ENCODE measurements at regions not wholly inside any gene's neighbourhood (a gene's known extent, or its start where the extent isn't known, plus 50 kb on each side); places are given as distances from the start of the nearest gene placed in this dataset.

DNA sequence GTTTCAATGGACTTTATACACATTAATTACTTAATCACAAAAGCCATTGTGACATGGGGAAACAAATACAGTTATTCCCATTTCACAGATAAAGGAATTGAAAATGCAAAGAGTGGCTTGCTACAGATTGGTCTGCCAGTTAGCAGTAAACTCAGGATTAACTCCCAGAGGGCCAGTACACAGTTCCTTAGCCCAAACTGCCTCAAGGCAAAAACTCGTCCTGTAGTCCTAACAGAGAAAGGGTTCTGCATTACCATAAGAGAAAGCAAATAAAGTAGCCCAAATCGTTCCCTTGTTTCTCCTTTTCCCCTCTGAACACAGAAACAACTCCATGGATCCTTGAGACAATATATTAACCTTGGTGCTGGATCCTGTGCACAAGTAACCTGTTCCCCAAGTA is 274.4 kb downstream of the LRIG3 start:
- Histone ChIP-seq H3K36me3 (ENCODE audit: insufficient read depth, low read length) (no peaks in the 10 kb centered on the region), H3K4me3 (ENCODE audit: low read depth in 1 of 2, low read length in 2 of 2) (no peak overlapping the region), H3K4me1 (ENCODE audit: insufficient read depth, low read length) (no peaks in the 10 kb centered on the region), H3K9ac (ENCODE audit: low read length) (no peak overlapping the region), H3K27me3 (ENCODE audit: control insufficient read depth in 1 of 2, insufficient read depth in 2 of 2, low read length in 2 of 2) (no peaks in the 10 kb centered on the region), H3K27ac (ENCODE audit: low read depth, low read length) (no peak overlapping the region), H3K9me3 (ENCODE audit: low read length) (no peaks in the 10 kb centered on the region)

DNA sequence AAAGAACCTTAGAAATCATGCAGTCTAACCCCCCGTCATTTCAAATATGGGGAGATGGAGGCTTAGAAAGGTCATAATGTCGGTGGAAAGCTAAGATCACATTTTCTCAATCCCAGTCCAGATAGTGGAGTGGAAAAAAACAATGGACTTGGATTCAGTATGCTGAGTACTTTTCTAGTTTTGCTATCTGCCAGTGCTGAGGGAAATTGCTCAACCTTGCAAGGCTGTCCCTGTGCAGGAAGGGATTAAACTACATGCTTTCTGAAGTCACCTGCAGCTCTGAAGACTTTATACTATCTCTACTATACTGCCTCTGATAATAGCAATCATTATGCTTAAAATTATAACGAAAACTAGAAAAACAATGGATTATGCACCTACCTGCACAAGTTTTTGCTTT is 272.8 kb downstream of the LRIG3 start:
- Histone ChIP-seq H3K4me1 (ENCODE audit: insufficient read depth, low read length) (no peaks in the 10 kb centered on the region), H3K27ac (ENCODE audit: low read depth, low read length) (no peak overlapping the region), H3K36me3 (ENCODE audit: insufficient read depth, low read length) (no peaks in the 10 kb centered on the region), H3K9me3 (ENCODE audit: low read length) (no peaks in the 10 kb centered on the region), H3K4me3 (ENCODE audit: low read depth in 1 of 2, low read length in 2 of 2) (no peak overlapping the region), H3K27me3 (ENCODE audit: control insufficient read depth in 1 of 2, insufficient read depth in 2 of 2, low read length in 2 of 2) (no peaks in the 10 kb centered on the region), H3K9ac (ENCODE audit: low read length) (no peak overlapping the region)

DNA sequence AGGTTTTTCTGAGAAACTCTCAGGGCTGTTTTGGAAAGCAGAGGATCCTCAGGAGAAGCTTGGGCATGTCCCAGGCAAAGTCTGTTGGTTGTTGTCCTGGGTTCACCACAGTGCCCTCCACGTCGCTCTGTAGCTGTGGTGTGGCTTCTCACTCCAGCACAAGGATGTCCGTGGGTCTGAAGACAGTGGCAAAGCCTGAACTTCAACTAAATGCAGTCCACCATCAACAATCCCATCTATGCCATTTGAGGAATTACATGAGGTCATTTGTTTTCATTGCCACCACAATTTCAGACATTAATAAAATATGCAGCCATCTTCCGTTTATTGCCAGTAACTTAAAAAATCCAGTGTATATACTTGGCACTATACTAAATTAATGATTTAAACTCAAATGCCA is 272.1 kb downstream of the LRIG3 start:
- no peaks in the 10 kb centered on the region for H3K9me3 ChIP-seq (ENCODE audit: low read length)
- no peak overlapping the region for H3K9ac ChIP-seq (ENCODE audit: low read length)
- H3K4me3 ChIP-seq (ENCODE audit: low read depth in 1 of 2, low read length in 2 of 2) = no peak overlapping the region
- H3K36me3 ChIP-seq (ENCODE audit: insufficient read depth, low read length) = no peaks in the 10 kb centered on the region
- no peaks in the 10 kb centered on the region for H3K4me1 ChIP-seq (ENCODE audit: insufficient read depth, low read length)
- H3K27ac ChIP-seq (ENCODE audit: low read depth, low read length) = no peak overlapping the region
- H3K27me3 ChIP-seq (ENCODE audit: control insufficient read depth in 1 of 2, insufficient read depth in 2 of 2, low read length in 2 of 2) = no peaks in the 10 kb centered on the region

DNA sequence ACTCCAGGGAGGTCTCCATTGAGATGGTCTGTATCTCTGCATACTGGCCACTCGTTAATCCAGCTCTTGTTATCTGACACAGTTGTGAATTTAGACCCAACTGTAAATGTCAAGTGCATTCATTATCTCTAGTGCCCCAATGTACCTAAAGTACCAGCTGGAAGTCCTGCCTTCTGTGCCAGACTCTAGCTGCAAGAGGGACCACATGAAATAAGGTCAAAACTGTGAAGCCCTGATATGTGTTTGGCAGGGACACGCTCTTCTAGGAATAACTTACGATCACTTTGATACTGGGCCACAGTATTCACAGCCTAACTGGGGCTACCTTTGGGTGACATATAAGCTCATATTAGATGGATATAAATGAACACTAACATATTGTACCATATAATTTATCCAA is 268.5 kb downstream of the LRIG3 start:
- Histone ChIP-seq H3K4me1 (ENCODE audit: insufficient read depth, low read length) (no peaks in the 10 kb centered on the region), H3K36me3 (ENCODE audit: insufficient read depth, low read length) (no peaks in the 10 kb centered on the region), H3K4me3 (ENCODE audit: low read depth in 1 of 2, low read length in 2 of 2) (no peak overlapping the region), H3K9me3 (ENCODE audit: low read length) (no peaks in the 10 kb centered on the region), H3K9ac (ENCODE audit: low read length) (no peak overlapping the region), H3K27ac (ENCODE audit: low read depth, low read length) (no peak overlapping the region), H3K27me3 (ENCODE audit: control insufficient read depth in 1 of 2, insufficient read depth in 2 of 2, low read length in 2 of 2) (no peaks in the 10 kb centered on the region)

DNA sequence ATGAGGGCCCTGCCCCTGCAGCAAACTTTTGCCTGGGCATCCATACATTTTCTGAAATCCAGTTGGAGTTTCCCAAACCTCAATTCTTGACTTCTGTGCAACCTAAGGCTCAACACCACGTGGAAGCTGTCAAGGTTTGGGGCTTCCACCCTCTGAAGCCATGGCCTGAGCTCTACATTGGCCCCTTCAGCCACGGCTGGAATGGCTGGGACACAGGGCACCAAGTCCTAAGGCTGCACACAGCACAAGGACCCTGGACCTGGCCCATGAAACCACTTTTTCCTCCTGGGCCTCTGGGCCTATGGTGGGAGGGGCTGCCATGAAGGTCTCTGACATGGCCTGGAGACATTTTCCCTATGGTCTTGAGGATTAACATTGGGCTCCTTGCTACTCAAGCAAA is 266.3 kb downstream of the LRIG3 start:
- Histone ChIP-seq H3K27me3 (ENCODE audit: control insufficient read depth in 1 of 2, insufficient read depth in 2 of 2, low read length in 2 of 2) (no peaks in the 10 kb centered on the region), H3K9ac (ENCODE audit: low read length) (no peak overlapping the region), H3K27ac (ENCODE audit: low read depth, low read length) (no peak overlapping the region), H3K36me3 (ENCODE audit: insufficient read depth, low read length) (no peaks in the 10 kb centered on the region), H3K4me1 (ENCODE audit: insufficient read depth, low read length) (no peaks in the 10 kb centered on the region), H3K4me3 (ENCODE audit: low read depth in 1 of 2, low read length in 2 of 2) (no peak overlapping the region), H3K9me3 (ENCODE audit: low read length) (no peaks in the 10 kb centered on the region)

DNA sequence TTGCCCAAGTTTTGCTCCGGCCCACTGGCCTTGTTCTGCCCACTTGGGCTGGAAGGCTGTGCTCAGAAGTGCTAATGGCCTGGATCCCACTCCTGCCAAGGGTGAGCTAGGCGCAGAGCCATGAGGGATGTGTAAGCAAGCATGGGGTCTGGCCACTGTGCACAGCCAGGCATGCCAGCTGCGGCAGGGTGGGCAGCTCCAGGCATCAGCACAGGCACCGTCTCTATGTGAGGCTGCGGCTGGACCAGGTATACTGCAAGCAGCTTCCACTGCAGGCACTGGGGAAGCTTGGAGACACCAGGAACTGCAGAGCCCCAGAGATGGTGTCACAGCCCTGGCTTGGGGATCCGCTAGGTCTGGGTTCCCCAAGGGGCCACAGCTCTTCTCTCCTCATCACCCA is 264.9 kb downstream of the LRIG3 start:
- no peaks in the 10 kb centered on the region for H3K4me1 ChIP-seq (ENCODE audit: insufficient read depth, low read length)

DNA sequence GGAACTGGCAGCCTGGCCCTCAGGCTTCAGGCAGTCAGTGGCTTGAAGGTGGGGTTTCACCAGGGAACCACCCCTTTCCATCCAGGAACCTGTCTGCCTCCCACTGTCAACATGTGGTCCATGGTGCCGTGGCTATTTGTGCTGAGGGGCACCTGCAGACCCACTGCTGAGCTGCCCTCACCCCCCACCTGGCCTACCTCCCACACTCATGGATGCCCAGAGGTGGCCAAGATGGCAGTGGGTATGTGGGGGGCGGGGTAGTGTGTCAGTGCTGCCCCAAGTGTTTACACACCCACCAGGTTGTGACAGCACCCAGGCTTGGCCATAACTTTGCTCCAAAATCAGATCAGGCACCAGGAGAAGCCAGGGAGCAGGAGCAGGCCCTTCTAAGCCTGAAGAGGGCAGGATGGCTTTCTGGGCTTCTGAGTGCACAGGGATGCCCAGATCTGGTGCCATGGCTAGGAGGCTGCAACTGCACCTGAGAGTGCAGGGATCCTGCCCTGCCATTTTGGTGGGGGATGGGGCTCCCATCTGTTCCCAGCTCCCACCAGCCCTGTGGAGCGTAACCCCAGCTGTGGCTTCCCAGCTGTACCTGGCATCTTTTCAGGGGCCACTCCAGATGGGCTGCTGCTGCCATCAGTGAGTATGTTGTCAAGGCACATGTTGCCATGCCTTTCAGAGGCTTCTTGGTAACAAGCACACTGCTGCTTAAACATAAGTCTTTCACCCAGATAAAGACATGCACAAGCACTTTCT is 263.9 kb downstream of the LRIG3 start:
- H3K27me3 ChIP-seq (ENCODE audit: control insufficient read depth in 1 of 2, insufficient read depth in 2 of 2, low read length in 2 of 2) = no peaks in the 10 kb centered on the region
- no peaks in the 10 kb centered on the region for H3K36me3 ChIP-seq (ENCODE audit: insufficient read depth, low read length)
- no peak overlapping the region for H3K4me3 ChIP-seq (ENCODE audit: low read depth in 1 of 2, low read length in 2 of 2)
- no peaks in the 10 kb centered on the region for H3K4me1 ChIP-seq (ENCODE audit: insufficient read depth, low read length)
- no peaks in the 10 kb centered on the region for H3K9me3 ChIP-seq (ENCODE audit: low read length)
- H3K27ac ChIP-seq (ENCODE audit: low read depth, low read length) = no peak overlapping the region
- H3K9ac ChIP-seq (ENCODE audit: low read length) = no peak overlapping the region

More for the DNA sequence above, 264.9 kb downstream of the LRIG3 start:
- no peaks in the 10 kb centered on the region for H3K9me3 ChIP-seq (ENCODE audit: low read length)
- H3K36me3 ChIP-seq (ENCODE audit: insufficient read depth, low read length) = no peaks in the 10 kb centered on the region
- H3K9ac ChIP-seq (ENCODE audit: low read length) = no peak overlapping the region
- no peak overlapping the region for H3K4me3 ChIP-seq (ENCODE audit: low read depth in 1 of 2, low read length in 2 of 2)
- no peaks in the 10 kb centered on the region for H3K27me3 ChIP-seq (ENCODE audit: control insufficient read depth in 1 of 2, insufficient read depth in 2 of 2, low read length in 2 of 2)
- no peak overlapping the region for H3K27ac ChIP-seq (ENCODE audit: low read depth, low read length)

DNA sequence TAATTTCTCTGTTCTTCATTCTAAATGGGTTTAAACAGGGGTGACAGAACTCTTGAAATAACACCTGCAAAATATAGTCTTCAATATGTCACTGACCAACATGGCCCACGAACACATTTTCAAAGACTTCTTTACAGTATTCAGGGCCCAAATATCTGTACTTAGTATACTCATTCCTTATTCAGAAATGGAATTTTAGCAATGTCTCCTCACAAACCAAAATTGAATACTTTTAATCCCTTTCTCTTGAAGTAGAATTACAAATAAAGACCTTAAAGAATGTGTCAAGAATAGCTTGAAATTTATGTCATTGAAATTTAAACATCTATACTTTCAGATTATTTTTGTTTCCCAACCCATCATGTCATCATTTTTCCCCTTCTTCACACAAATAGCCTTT is 263.1 kb downstream of the LRIG3 start:
- H3K27ac ChIP-seq (ENCODE audit: low read depth, low read length) = no peak overlapping the region
- H3K4me3 ChIP-seq (ENCODE audit: low read depth in 1 of 2, low read length in 2 of 2) = no peak overlapping the region
- no peaks in the 10 kb centered on the region for H3K36me3 ChIP-seq (ENCODE audit: insufficient read depth, low read length)
- H3K4me1 ChIP-seq (ENCODE audit: insufficient read depth, low read length) = no peaks in the 10 kb centered on the region
- no peaks in the 10 kb centered on the region for H3K27me3 ChIP-seq (ENCODE audit: control insufficient read depth in 1 of 2, insufficient read depth in 2 of 2, low read length in 2 of 2)
- no peaks in the 10 kb centered on the region for H3K9me3 ChIP-seq (ENCODE audit: low read length)
- no peak overlapping the region for H3K9ac ChIP-seq (ENCODE audit: low read length)

DNA sequence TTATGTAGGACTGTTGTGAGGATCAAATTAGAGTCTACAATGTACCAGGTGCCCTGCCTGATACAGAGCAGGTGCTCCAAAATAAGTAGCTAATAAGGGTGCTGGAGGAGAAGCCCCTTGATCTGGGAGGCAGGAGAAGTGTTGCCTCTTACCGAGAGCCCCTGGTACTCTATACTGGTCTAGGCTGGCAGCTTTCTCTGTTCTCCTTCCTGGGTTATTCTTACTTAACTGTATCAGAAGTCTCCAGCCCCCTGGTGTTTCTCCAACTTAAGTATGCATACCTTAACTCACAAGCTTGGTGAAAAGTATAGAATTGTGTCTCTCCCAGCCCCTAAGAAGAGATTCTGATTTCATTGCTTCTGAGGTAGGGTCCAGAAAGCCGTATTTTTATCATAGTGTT is 254.9 kb downstream of the LRIG3 start:
- Histone ChIP-seq H3K36me3 (ENCODE audit: insufficient read depth, low read length) (no peaks in the 10 kb centered on the region), H3K9ac (ENCODE audit: low read length) (no peak overlapping the region), H3K9me3 (ENCODE audit: low read length) (no peaks in the 10 kb centered on the region), H3K27ac (ENCODE audit: low read depth, low read length) (no peak overlapping the region), H3K4me1 (ENCODE audit: insufficient read depth, low read length) (no peaks in the 10 kb centered on the region), H3K4me3 (ENCODE audit: low read depth in 1 of 2, low read length in 2 of 2) (no peak overlapping the region), H3K27me3 (ENCODE audit: control insufficient read depth in 1 of 2, insufficient read depth in 2 of 2, low read length in 2 of 2) (no peaks in the 10 kb centered on the region)

DNA sequence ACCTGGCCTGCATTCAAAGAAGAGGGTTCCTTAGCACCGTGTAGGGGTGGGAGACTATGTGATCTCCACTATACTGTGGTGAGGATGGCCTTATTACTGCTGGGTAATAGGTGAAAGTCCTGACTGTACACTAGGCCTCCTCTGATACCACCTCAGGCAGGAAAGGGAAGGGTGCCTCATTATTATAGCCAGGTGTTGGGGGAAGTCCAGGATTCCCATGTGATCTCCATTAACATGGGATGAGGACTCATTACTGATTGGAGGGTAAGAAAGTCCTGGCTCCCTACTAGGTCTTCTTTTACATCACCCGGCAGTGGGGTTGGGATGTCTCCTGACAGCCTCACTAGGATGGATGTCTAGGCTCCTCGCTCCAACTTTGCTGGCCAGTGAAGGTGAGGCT is 252.1 kb downstream of the LRIG3 start:
- Histone ChIP-seq H3K9me3 (ENCODE audit: low read length) (no peaks in the 10 kb centered on the region), H3K9ac (ENCODE audit: low read length) (no peak overlapping the region), H3K4me3 (ENCODE audit: low read depth in 1 of 2, low read length in 2 of 2) (no peak overlapping the region), H3K36me3 (ENCODE audit: insufficient read depth, low read length) (no peaks in the 10 kb centered on the region), H3K27ac (ENCODE audit: low read depth, low read length) (no peak overlapping the region), H3K27me3 (ENCODE audit: control insufficient read depth in 1 of 2, insufficient read depth in 2 of 2, low read length in 2 of 2) (no peaks in the 10 kb centered on the region), H3K4me1 (ENCODE audit: insufficient read depth, low read length) (no peaks in the 10 kb centered on the region)

DNA sequence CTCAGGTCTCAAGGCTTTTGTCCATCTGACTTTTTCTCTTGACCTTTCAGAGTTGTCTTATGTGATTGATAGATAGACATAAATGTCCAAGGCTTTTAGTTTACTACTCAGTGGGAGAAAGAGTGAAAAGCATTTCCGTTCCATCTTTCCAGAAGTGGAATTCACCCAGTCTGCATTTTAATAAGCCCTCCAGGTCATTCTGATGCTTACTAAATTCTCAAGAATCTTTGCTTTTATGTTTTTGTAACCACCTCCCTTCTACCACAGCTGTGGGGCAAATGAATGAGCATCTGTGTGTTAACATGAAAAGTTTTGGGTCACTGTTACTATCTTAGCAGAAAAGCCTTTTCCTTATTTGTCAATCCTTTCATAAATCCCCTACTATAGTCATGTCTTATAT is 251.4 kb downstream of the LRIG3 start:
- Histone ChIP-seq H3K4me3 (ENCODE audit: low read depth in 1 of 2, low read length in 2 of 2) (no peak overlapping the region), H3K9ac (ENCODE audit: low read length) (no peak overlapping the region), H3K27ac (ENCODE audit: low read depth, low read length) (no peak overlapping the region), H3K4me1 (ENCODE audit: insufficient read depth, low read length) (no peaks in the 10 kb centered on the region), H3K36me3 (ENCODE audit: insufficient read depth, low read length) (no peaks in the 10 kb centered on the region), H3K27me3 (ENCODE audit: control insufficient read depth in 1 of 2, insufficient read depth in 2 of 2, low read length in 2 of 2) (no peaks in the 10 kb centered on the region), H3K9me3 (ENCODE audit: low read length) (no peaks in the 10 kb centered on the region)

DNA sequence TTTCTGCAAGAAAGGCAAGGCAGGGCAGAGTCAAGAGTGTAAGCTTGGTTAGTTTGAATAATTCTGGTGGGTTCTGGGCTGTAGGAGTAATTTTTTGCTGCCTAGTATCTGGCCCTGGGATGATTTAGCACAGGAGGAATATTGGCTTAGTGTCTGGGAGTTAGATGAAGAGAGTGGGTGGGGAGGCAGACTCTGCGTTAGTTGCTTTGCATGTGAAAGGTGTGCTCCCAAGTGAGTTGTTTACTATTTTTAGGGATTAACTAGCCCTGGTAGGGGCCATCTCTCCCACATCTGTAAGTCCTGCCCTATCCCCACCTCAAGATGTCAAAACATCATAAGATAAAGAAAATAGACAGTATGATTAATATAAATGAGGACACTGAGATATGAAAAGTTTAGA is 249.7 kb downstream of the LRIG3 start:
- Histone ChIP-seq H3K4me3 (ENCODE audit: low read depth in 1 of 2, low read length in 2 of 2) (no peak overlapping the region), H3K36me3 (ENCODE audit: insufficient read depth, low read length) (no peaks in the 10 kb centered on the region), H3K9me3 (ENCODE audit: low read length) (no peaks in the 10 kb centered on the region), H3K4me1 (ENCODE audit: insufficient read depth, low read length) (no peaks in the 10 kb centered on the region), H3K27me3 (ENCODE audit: control insufficient read depth in 1 of 2, insufficient read depth in 2 of 2, low read length in 2 of 2) (no peaks in the 10 kb centered on the region), H3K9ac (ENCODE audit: low read length) (no peak overlapping the region), H3K27ac (ENCODE audit: low read depth, low read length) (no peak overlapping the region)
